ENCODE measurements at regions not wholly inside any gene's neighbourhood (a gene's known extent, or its start where the extent isn't known, plus 50 kb on each side); places are given as distances from the start of the nearest gene placed in this dataset.
"Not testable (repeated sequence)": the region's sequence is repeated elsewhere in the genome, so short reads cannot be mapped to it uniquely, and the experiment has no call there.

DNA sequence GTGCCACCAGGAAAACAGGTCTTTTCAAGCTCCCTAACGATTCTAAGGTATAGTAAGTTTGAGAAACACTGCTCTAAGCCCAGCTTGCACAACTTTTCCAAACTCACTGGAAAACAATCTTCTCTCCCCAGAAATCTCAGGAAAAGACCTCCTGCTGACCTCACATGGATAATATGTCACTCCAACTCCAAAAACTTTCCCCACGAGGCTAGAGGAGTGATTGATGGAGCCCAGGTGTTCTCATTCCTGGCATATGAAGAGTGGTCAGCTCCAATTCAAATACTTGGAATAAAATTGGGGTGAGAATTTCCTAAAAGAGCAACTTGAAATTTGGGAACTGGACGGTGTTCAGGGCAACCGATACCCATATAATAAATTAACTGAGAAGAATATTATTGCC lies 299.9 kb downstream of the PPP4R3C start:
- no peak for DNase-seq (ENCODE audit: low spot score)
- intact Hi-C loops (cut with DNase I): no loop called here

- intact Hi-C loops (cut with DNase I): no loop called here
- no peak for DNase-seq (ENCODE audit: low spot score)
Observed at GRCh38 chrX:27162496-27162895, 300.6 kb downstream of the PPP4R3C start.

DNA sequence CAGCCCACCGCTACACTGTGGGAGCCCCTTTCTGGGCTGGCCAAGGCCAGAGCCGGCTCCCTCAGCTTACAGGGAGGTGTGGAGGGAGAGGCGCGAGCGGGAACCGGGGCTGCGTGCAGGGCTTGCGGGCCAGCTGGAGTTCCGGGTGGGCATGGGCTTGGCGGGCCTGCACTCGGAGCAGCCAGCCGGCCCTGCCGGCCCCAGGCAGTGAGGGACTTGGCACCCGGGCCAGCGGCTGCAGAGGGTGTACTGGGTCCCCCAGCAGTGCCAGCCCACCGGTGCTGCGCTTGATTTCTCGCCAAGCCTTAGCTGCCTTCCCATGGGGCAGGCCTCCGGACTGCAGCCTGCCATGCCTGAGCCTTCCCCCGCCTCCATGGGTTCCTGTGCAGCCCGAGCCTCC lies 306.2 kb downstream of the PPP4R3C start:
- intact Hi-C loops (cut with DNase I); DNase-seq (ENCODE audit: low spot score): not testable (repeated sequence)

DNA sequence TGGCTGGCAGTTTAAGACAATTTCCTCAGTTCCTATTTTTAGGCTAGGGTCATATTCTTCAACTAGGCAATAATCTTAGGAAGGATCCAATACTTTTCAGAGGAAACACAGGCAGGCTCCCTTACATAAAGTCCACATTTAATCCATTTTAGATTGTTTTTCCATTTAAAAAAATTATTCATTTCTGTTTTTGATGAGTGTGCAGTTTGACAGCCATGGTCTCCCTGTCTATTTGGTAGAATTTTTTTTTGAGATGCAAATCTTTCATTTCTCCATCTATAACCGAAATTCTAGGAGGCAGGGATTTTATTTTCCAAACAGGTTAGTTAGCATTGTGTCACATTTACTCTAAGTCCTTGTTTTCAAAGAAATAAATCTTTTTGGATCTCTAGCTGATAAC lies 326.8 kb downstream of the PPP4R3C start:
- DNase-seq (ENCODE audit: low spot score): no peak
- intact Hi-C loops (cut with DNase I): no loop called here

- no peak for DNase-seq (ENCODE audit: low spot score)
- intact Hi-C loops (cut with DNase I): no loop called here
Observed at GRCh38 chrX:27132862-27133261, 330.3 kb downstream of the PPP4R3C start.

- DNase-seq (ENCODE audit: low spot score); intact Hi-C loops (cut with DNase I): not testable (repeated sequence)
Observed at GRCh38 chrX:27087176-27087575, 376.0 kb downstream of the PPP4R3C start.

DNA sequence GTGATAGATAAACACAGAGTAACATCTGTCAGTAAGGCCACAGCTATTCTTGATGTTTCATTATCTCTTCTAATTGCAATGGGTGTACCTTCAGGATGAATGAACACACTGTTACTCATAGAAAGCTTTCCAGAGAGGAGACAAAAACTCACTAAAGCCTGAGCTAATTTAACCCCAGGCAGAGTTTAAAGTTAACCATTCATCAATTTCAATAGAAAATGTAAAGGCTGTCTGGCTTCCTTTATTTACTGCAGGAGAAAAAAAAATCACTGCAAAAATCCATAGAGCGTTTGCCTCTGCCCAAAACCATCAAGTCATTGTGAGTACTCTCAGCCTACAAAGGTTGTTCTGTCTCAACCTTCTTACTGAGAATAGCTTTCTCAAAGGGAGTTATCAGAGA lies 376.9 kb downstream of the PPP4R3C start:
- intact Hi-C loops (cut with DNase I): no loop called here
- DNase-seq (ENCODE audit: low spot score): no peak

DNA sequence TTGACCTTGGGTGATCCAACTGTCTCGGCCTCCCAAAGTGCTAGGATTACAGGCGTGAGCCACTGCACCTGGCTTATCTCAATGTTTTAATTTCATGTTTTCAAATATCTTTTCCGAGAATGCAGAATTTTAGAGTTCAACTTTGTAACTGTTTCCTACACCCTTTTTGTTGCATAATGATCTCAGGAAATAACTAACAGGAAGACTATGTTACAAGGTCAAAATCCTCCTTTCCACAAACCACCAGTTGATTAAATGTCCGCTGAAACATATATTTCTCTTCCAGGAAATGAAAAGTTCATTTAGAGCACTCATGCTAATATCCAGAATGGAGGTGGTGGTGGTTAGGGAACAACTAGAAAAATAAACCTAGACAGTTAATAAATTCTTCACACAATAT lies 377.8 kb downstream of the PPP4R3C start:
- DNase-seq (ENCODE audit: low spot score): no peak
- intact Hi-C loops (cut with DNase I): no loop called here

GRCh38 chrX:27078371-27078770 lies 384.8 kb downstream of the PPP4R3C start:
- intact Hi-C loops (cut with DNase I): no loop called here
- DNase-seq (ENCODE audit: low spot score): no peak

DNA sequence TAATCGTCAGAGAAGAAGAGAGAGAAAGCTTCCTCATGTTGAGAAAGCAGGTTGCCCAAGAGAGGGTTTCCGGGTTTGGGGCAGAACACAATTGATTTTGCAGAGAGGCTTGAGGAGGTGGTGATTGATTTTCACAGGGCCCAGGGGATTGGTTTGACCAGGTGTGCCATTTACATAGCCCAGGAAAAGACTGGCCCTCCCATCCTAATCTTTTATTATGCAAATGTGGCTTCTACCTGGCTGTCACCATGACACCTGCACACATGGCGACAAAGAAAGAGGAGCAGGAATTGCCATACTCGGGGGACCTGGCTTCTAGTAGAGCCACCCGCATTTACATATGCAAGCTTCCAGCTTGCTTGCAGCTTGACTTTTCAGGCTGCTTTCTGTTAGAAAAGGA lies 405.3 kb downstream of the PPP4R3C start:
- intact Hi-C loops (cut with DNase I): no loop called here

DNA sequence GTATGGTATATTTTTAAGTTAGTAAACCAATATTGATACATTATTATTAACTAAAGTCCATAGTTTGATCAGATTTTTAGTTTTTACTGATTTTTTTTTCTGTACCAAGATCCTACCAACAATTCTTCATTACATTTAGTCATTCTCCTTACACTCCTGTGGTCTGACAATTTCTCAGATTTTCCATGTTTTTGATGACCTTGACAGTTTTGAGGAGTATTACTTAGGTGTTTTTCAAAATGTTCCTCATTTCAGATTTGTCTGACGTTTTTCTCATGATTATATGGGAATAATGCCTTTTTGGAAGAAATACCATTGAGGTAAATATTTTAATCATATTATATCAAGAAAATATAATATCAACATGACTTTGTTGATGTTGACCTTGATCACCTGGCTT lies 423.8 kb downstream of the PPP4R3C start:
- intact Hi-C loops (cut with DNase I): no loop called here
- no peak for DNase-seq (ENCODE audit: low spot score)

More for the DNA sequence above, 405.3 kb downstream of the PPP4R3C start:
- DNase-seq (ENCODE audit: low spot score): no peak

- DNase-seq (ENCODE audit: low spot score): no peak
- intact Hi-C loops (cut with DNase I): no loop called here
Observed at GRCh38 chrX:27008486-27008885, 454.7 kb downstream of the PPP4R3C start.

DNA sequence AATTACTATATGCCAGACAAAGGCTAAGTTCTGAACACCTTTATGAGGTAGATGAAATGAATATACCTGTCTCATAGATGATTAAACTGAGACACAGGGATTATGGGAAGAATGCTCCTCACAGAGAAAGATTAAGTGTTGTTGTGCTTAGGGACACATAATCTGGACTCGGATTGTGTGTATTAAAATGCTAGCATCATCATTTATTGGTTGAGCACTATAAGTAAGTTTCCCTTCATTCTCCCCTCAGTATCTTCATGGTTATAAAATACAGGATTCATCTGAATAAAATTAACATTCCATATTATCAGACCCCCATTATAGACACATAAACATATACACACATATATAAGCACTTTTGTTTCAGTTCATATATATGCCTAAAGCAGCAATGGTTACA lies 463.5 kb downstream of the PPP4R3C start:
- no peak for DNase-seq (ENCODE audit: low spot score)
- intact Hi-C loops (cut with DNase I): no loop called here

DNA sequence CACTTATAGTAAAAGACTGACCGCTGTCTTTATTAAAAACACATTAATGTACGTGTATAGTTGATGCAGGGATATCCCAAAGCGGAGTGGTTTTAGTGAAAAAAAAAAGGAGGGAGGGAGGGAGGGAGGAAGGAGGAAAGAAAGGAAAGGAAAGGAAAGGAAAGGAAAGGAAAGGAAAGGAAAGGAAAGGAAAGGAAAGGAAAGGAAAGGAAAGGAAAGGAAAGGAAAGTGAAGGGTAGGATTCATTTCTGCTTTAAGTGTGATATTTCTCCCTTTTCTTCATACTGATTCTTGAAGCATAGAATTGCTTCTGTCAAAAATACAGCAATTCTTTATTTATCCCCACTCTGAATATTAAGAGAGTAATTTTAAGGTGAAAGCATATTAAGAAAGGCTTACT lies 504.9 kb downstream of the PPP4R3C start:
- no peak for DNase-seq (ENCODE audit: low spot score)
- intact Hi-C loops (cut with DNase I): no loop called here

GRCh38 chrX:26954029-26954428 lies 509.1 kb downstream of the PPP4R3C start:
- intact Hi-C loops (cut with DNase I): no loop called here

DNA sequence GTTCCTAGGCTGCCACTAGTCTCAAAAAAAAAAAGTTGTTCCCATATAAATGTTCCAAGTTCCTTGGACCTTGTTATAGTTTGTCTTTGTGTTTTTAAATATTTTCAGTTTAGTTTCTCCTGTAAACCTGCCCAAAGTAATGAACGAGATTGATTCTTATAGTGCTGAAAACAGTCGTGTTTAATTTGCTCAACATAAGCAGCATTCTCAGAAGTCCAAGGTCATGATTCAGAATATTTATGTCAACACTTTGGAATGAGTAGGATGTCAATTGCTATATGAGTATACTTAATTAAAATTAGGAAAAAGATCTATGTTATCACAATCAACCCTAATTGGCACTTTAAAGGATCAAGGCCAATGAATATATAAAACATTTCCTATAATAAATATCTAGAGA lies 510.9 kb downstream of the PPP4R3C start:
- intact Hi-C loops (cut with DNase I): no loop called here
- DNase-seq (ENCODE audit: low spot score): no peak

More at GRCh38 chrX:26954029-26954428, 509.1 kb downstream of the PPP4R3C start:
- no peak for DNase-seq (ENCODE audit: low spot score)

GRCh38 chrX:26927419-26927818 lies 535.7 kb downstream of the PPP4R3C start:
- intact Hi-C loops (cut with DNase I): no loop called here
- no peak for DNase-seq (ENCODE audit: low spot score)

DNA sequence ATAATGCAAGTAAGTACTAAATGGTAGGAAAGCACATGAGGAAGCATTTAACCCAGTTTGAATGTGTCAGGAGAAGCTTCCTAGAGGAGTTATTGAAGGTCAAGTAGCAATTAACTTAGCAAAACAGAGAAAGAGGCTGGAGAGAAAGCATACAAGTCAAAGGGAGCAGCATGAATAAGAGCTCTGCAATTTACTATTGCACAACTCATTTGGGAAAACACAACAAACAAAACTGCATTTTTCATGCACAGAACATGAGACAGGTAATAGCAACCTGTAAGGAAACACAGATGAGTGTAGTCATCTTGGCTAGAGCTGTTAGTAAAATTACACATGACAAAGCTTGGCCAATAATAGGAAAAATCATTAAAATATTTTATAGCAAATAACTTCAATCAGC lies 538.1 kb downstream of the PPP4R3C start:
- no peak for DNase-seq (ENCODE audit: low spot score)
- intact Hi-C loops (cut with DNase I): no loop called here

- intact Hi-C loops (cut with DNase I): no loop called here
- no peak for DNase-seq (ENCODE audit: low spot score)
Observed at GRCh38 chrX:26922278-26922677, 540.9 kb downstream of the PPP4R3C start.

DNA sequence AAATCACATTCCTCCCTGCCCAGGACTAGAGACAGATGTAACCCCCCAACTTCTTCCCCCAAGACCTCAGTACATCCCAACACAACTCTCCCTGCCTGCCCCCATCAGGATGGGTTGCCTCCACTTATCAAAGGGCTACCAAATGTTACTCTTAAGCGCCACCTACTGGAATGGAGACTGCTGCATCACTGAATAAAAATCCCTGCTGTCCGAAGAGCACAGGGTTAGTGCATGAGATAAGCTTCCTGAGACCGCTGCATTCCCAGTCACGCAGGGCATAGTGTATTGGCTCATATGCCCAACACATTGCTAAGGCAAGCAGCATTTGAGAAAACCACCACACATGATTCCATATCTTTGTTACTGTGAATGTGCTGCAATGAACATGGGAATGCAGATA lies 544.5 kb downstream of the PPP4R3C start:
- DNase-seq (ENCODE audit: low spot score): no peak
- intact Hi-C loops (cut with DNase I): no loop called here

- intact Hi-C loops (cut with DNase I): no loop called here
- DNase-seq (ENCODE audit: low spot score): no peak
Observed at GRCh38 chrX:26916991-26917390, 546.1 kb downstream of the PPP4R3C start.

DNA sequence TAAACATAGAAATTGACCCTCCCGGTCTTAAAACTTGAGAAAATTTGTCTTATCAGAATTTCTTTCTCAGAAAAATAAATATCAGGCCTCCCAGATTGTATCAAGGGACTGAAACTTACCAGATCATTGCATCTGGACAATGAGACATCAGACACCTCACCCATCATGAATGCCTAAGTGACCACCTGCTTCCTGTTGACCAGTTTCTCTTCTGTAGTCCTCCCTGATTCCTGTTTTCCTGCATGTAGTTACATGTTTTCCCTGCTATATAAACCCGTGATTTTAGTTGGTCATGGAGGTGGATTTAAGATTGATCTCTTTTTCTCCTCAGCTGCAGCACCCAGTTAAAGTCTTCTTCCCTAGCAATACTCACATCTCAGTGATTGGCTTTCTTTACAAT lies 548.1 kb downstream of the PPP4R3C start:
- intact Hi-C loops (cut with DNase I): no loop called here
- no peak for DNase-seq (ENCODE audit: low spot score)

DNA sequence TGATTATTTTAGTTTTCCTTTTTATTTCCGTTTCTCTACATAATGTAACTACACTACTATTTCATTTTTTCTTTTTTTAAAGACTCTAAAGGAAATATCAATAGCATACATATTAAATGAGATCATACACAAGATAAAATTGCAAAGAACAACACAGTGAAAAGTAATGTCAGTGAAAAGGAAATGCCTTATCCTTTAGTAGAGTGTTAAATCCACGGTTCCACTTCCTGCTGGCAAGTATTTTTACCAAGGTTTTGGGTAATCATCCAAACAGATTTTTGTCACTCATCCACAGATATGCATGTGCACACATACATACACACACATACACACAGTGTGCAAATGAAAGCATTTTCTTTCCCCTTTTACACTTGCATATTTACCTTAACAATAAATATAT lies 548.9 kb downstream of the PPP4R3C start:
- intact Hi-C loops (cut with DNase I): no loop called here
- DNase-seq (ENCODE audit: low spot score): no peak

All from cardiac septum (tissue), 1 donor.